Activated T-cell treated with anti-CD3 and anti-CD28 coated beads, Interleukin-2, amount 50 U/mL, for 24 hours (primary cell): ENCODE measurements at regions not wholly inside any gene's neighbourhood (a gene's known extent, or its start where the extent isn't known, plus 50 kb on each side); places are given as distances from the start of the nearest gene placed in this dataset.

Experiments
- DNase-seq: peaks from one replicate; pipeline ENCODE4 v3.0.0-alpha.2; 2020
- H3K27ac Mint-ChIP-seq: 2 replicates; pipeline ENCODE4 v1.8.0; 2020; ENCODE audit warnings: mild to moderate bottlenecking, mixed read lengths
- H3K27me3 Mint-ChIP-seq: 2 replicates; pipeline ENCODE4 v1.8.0; 2020; ENCODE audit warnings: mixed read lengths
- H3K36me3 Mint-ChIP-seq: 2 replicates; pipeline ENCODE4 v1.8.0; 2020; ENCODE audit warnings: low read depth, mixed read lengths
- H3K4me1 Mint-ChIP-seq: 2 replicates; pipeline ENCODE4 v1.8.0; 2020; ENCODE audit warnings: low read depth, mixed read lengths
- H3K4me3 Mint-ChIP-seq: 2 replicates; pipeline ENCODE4 v1.8.0; 2020; ENCODE audit warnings: mild to moderate bottlenecking, moderate library complexity, mixed read lengths
- H3K9me3 Mint-ChIP-seq: 2 replicates; pipeline ENCODE4 v1.8.0; 2020; ENCODE audit warnings: mixed read lengths

DNA sequence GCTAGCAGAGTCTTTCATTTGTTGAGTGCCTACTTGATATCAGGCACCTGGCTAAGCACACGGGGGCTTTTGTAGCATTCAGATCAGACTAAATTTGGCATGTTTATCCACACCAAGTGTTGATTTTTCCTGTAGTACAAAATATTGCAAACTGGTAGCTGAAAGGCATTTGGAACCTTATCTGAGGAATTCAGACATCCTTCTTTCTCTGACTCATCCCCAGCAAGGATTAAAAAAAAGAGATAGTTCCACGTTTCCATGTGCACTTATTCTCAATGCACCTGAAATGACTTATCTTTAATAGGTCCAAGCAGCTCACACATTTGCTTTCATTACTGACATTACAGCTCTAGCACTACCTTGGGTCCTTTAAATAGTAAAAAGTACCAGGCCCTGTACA lies 786.0 kb upstream of the GRM7 start:
- Mint-ChIP-seq H3K27ac (no peak overlapping the region), H3K27me3 (no peaks in the 10 kb centered on the region), H3K9me3 (peaks cover 3% of the 10 kb centered on the region), H3K4me3 (no peak overlapping the region), H3K4me1 (no peaks in the 10 kb centered on the region), H3K36me3 (no peaks in the 10 kb centered on the region)
- DNase-seq: no peak

DNA sequence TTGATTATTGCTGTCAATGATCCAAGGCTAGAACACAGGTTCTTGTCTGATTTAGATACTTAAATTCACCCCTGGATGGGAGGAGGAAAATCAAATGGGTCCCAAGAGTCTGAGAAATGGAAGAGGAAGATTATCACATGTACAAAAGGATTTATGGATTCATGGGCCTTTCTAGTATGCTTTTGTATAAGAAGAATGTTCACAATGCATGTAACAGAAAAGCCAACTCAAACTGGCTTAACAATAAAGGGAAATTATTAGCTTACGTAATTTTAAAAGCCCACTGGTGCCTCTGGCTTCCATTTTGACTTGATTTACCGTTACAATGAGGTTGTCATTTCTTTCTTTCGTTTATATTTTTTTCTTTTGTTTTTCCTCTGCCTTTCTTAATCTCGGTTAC lies 782.5 kb upstream of the GRM7 start:
- no peak overlapping the region for H3K4me3 Mint-ChIP-seq
- peaks cover 3% of the 10 kb centered on the region for H3K9me3 Mint-ChIP-seq
- H3K36me3 Mint-ChIP-seq: no peaks in the 10 kb centered on the region
- H3K27me3 Mint-ChIP-seq: no peaks in the 10 kb centered on the region
- DNase-seq: no peak
- H3K4me1 Mint-ChIP-seq: no peaks in the 10 kb centered on the region
- no peak overlapping the region for H3K27ac Mint-ChIP-seq

DNA sequence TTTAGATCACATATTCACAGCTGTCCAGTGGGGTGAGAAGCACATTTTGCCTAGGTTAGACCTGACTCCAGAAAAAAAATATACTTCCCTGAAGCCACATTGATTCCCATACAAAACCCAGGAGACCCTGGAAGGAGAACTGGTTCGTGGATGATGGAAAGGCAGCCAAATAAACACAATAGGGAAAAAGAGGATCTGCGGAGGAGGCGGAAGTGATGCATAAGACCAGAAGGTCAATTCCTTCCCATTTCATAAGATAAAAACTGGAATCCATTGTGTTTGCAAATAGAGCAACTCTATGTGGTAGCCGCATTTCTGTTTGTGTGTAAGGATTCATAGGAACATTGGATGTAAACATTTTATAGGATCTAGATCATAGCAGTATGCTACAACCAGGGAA lies 781.9 kb upstream of the GRM7 start:
- no peaks in the 10 kb centered on the region for H3K27me3 Mint-ChIP-seq
- no peak for DNase-seq
- H3K4me1 Mint-ChIP-seq: no peaks in the 10 kb centered on the region
- H3K4me3 Mint-ChIP-seq: no peak overlapping the region
- peaks cover 3% of the 10 kb centered on the region for H3K9me3 Mint-ChIP-seq
- H3K27ac Mint-ChIP-seq: no peak overlapping the region
- no peaks in the 10 kb centered on the region for H3K36me3 Mint-ChIP-seq

DNA sequence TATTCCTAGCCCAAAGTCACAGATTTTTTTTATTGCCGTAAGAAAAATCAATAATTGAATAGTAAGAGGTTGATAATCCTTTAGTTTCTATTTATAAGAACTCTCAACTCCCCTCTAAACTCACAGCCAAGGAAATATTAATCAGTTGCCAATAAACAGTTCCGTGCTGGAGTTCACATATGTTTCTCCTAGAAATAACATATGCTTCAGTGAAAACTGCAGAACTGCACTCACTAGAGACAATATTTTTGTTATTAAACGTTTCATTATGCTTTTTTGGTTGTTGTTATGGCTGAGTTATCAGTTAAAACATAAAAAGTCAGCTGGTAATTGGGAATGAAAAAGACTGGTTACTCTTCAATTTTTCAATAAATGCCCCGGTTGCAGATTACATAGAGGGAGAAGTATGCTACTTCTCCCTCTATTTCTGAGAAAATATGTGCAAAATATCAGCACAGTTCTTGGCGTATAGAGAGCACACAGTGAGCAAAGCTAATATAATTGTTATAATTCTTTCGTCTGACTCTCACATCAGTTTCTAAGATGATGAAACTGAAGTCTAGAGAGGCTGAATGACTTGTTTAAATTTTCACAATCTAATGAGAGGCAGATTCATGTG lies 781.2 kb upstream of the GRM7 start:
- Mint-ChIP-seq H3K4me1 (no peaks in the 10 kb centered on the region), H3K27ac (no peak overlapping the region), H3K27me3 (no peaks in the 10 kb centered on the region), H3K9me3 (peaks cover 3% of the 10 kb centered on the region), H3K36me3 (no peaks in the 10 kb centered on the region), H3K4me3 (no peak overlapping the region)
- no peak for DNase-seq

DNA sequence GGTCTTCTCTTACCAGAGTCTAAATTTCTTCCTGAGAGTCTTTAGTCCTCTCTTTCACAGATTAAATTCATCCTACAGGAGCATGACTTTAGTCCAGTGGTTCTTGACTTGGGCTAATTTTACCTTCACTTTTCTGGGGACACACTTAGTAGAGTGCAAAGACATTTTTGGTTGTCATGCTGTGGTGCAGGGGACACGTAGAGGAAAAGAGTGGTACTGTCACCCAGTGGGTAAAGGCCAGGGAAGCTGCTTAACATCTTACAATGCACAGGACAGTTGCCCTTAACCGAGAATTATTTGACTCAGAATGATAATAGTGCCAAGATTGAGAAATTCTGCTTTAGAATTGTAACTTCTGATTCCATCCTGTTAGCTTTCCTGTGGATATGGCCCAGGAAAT lies 772.5 kb upstream of the GRM7 start:
- Mint-ChIP-seq H3K27ac (no peak overlapping the region), H3K4me3 (no peak overlapping the region), H3K9me3 (peaks cover 3% of the 10 kb centered on the region), H3K27me3 (no peaks in the 10 kb centered on the region), H3K36me3 (no peaks in the 10 kb centered on the region), H3K4me1 (no peaks in the 10 kb centered on the region)
- no peak for DNase-seq

DNA sequence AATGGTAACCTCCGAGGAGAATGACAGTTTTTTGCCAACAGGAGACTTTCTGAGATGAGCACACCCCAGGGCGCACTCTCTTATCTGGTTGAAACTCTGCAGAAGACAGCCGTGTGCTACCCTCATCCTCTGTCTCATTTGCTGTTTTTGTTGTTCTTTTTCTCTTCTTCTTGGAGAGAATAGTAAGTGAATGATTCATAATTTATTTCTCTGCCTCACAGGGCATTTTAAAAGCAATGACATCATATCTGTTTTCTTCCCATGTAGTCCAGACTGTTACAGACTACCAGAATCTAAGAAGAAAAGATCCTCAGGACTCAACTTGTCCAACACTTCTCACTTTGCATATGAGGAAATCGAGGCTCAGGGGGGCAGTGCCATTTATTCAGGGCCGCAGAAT lies 771.1 kb upstream of the GRM7 start:
- H3K27me3 Mint-ChIP-seq: no peaks in the 10 kb centered on the region
- H3K4me1 Mint-ChIP-seq: no peaks in the 10 kb centered on the region
- peaks cover 4% of the 10 kb centered on the region for H3K9me3 Mint-ChIP-seq
- no peak overlapping the region for H3K4me3 Mint-ChIP-seq
- no peaks in the 10 kb centered on the region for H3K36me3 Mint-ChIP-seq
- no peak overlapping the region for H3K27ac Mint-ChIP-seq
- no peak for DNase-seq

DNA sequence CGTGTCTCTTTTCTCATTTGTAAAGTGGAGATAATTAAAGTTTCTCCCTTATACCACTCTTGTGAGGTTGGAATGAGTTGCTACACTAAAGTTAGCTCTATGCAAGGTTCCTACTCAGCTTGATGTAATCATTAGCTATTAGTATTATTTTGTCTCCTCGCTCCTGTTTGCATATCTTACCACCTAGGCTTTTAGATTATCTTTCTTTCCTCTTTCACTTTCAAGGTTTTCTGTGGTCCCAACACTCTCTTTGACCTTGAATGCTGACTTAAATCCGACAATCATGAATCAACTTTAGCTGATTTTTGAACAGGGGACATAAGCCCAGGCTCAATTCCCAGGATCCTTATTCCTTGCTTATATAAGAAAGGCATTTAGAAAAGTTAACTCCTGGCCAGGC lies 769.7 kb upstream of the GRM7 start:
- H3K9me3 Mint-ChIP-seq: peaks cover 2% of the 10 kb centered on the region
- DNase-seq: no peak
- H3K27me3 Mint-ChIP-seq: no peaks in the 10 kb centered on the region
- no peaks in the 10 kb centered on the region for H3K36me3 Mint-ChIP-seq
- H3K4me1 Mint-ChIP-seq: no peaks in the 10 kb centered on the region
- no peak overlapping the region for H3K4me3 Mint-ChIP-seq
- H3K27ac Mint-ChIP-seq: no peak overlapping the region

DNA sequence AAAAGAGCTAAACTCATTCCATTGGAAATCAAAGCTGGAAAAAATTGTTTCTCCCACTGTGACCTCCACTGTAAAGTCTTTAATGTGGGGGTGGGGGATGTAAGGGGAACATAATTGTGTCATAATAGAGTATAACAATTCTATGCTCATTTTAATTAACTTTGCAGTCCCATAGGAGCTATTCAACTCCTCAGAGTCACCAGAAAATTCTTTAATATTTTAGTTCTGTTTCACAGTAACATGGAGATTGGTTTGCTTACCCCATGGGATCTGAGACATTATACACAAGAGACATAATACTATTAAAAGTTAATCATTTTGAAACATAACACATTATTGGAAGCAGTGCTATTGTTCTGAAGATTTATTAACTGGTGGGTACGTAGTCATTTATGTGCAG lies 765.9 kb upstream of the GRM7 start:
- Mint-ChIP-seq H3K4me1 (no peaks in the 10 kb centered on the region), H3K4me3 (no peak overlapping the region), H3K27me3 (no peaks in the 10 kb centered on the region), H3K9me3 (peaks cover 2% of the 10 kb centered on the region), H3K27ac (no peak overlapping the region), H3K36me3 (no peaks in the 10 kb centered on the region)
- DNase-seq: no peak

DNA sequence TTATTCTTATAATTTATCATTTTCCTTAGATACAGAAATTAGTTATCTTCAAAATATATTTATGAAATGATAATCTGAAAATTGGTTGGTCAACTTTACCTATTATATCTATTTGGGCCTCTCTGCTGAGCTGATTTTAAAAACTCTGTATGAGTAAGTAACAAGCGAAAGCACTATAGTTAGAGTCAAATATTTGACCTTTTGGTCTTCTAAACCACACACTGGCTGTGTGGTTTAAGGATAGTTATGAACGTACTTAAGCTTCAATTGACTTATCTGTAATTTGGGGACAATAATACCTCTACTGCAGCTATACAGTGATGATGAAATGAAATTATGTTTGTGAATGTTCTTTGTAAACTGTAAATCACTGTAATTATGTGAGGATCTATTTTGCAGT lies 763.9 kb upstream of the GRM7 start:
- Mint-ChIP-seq H3K4me1 (no peaks in the 10 kb centered on the region), H3K36me3 (no peaks in the 10 kb centered on the region), H3K4me3 (no peak overlapping the region), H3K27me3 (no peaks in the 10 kb centered on the region), H3K27ac (no peak overlapping the region), H3K9me3 (peaks cover 2% of the 10 kb centered on the region)
- no peak for DNase-seq

DNA sequence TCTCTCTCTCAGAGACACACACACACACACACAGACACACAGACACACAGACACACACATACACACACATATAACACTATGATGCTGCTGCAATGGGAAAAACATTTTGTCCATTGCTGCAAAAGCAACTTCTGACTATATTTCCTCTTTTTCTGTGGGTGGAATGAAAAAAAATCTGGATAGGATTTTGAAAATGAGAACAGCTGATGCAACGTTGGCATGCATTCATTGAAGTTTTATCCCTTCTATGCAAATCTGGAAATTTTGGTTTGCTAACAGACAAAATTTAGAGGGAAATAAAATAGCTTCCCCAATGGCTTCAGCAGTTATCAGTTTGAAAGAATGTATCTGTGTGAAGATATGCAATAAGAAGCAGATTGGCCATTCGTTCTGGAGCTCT lies 763.4 kb upstream of the GRM7 start:
- H3K27me3 Mint-ChIP-seq: no peaks in the 10 kb centered on the region
- H3K4me3 Mint-ChIP-seq: no peak overlapping the region
- no peak for DNase-seq
- H3K9me3 Mint-ChIP-seq: peaks cover 2% of the 10 kb centered on the region
- H3K4me1 Mint-ChIP-seq: no peaks in the 10 kb centered on the region
- H3K36me3 Mint-ChIP-seq: no peaks in the 10 kb centered on the region
- no peak overlapping the region for H3K27ac Mint-ChIP-seq

DNA sequence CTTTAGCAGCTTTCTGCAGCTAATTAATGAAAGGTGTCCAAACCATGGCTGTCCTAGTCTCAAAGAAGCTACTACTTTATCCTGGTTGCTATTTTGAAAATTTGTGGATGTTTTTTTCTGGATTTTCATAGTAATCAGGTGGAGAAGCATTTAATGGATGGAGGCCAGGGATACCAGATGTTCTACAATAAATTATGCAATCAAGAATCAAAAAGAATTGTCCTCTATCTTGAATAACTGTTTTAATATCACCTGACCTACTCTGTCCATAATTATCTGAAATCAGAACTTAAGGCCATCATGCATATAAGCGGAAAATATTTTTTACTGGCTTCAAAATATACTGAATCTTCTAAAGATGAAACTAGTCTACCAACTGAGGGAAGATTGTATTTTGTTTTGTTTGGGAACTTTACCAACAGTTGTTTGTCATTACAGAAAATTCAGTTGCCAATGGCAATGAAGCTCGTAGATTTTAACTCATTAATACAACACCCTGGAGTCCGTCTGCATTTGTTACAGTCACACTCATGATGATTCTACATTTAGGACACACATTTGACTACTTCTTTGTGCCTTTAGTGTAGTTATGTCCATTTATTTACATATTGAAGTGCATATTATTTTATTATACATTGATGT lies 762.3 kb upstream of the GRM7 start:
- H3K36me3 Mint-ChIP-seq: no peaks in the 10 kb centered on the region
- no peak for DNase-seq
- H3K27ac Mint-ChIP-seq: no peak overlapping the region
- no peaks in the 10 kb centered on the region for H3K27me3 Mint-ChIP-seq
- no peaks in the 10 kb centered on the region for H3K9me3 Mint-ChIP-seq
- no peaks in the 10 kb centered on the region for H3K4me1 Mint-ChIP-seq
- H3K4me3 Mint-ChIP-seq: no peak overlapping the region

DNA sequence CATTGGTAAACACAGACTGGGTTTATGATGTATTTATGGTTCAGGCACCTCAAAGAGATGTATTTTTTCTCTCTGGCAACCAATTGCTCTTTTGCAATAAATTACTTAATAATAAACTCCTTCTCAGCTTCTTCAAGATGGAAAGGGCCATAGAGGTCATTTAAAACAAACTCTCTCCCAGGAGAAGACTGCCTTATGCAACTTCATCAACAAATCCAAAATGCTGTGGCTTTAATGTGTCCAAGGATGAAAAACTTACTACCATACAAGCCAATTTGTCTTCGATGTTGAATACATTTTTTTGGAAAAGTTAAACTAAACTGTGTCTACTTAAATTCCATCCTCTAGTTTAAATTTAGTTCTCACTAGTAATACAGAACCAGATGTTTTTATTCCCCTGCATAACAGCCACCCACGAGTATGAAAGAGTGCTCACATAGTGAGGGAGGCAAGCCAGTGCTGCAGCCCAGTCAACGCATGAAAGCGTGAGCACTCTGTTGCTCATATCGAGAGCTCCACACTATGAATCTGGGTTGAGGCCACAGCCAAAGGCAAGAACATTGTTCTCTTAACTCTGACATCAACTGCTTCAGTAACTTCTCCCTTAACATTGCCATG lies 761.3 kb upstream of the GRM7 start:
- Mint-ChIP-seq H3K27ac (no peak overlapping the region), H3K36me3 (no peaks in the 10 kb centered on the region), H3K27me3 (no peaks in the 10 kb centered on the region), H3K4me1 (no peaks in the 10 kb centered on the region), H3K4me3 (no peak overlapping the region), H3K9me3 (no peaks in the 10 kb centered on the region)
- no peak for DNase-seq

DNA sequence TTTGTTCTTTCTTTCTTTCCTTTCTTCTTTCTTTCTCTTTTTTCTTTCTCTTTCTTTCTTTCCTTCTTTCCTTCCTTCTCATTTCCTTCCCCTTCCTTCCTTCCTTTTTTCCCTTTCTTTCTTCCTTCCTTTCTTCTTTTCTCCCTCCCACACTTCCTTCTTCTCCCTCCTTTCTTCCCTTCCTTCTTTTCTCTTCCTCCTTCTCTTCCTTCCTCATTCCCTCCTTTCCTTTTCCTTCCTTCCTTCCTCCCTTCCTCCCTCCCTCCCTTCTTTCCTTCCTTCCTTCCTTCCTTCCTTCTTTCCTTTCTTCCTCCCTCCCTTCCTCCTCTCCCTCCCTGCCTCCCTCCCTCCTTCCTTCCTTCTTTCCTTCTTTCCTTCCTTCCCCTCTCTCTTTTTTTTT lies 755.7 kb upstream of the GRM7 start:
- Mint-ChIP-seq H3K9me3 (no peaks in the 10 kb centered on the region), H3K4me1 (no peaks in the 10 kb centered on the region), H3K27ac (no peak overlapping the region), H3K4me3 (no peak overlapping the region), H3K27me3 (no peaks in the 10 kb centered on the region), H3K36me3 (no peaks in the 10 kb centered on the region)
- no peak for DNase-seq

DNA sequence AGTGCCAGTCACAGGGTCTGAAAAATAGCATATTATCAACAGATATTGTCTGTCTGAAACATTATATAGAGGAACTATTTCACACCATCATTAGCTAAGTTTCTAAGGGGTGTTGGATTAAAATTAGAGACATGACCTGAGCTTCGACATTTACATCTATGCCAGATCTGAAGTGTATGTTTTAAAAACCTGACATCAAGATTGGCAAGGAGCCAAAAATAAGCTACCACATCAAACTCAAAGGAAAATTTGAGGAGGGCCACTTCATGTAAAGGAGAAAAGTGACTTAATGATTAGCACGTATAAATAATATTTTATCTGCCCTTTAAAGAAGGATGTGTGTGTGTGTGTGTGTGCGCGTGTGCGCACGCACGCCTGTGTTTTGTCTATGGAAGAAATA lies 752.0 kb upstream of the GRM7 start:
- DNase-seq: no peak
- Mint-ChIP-seq H3K4me1 (no peaks in the 10 kb centered on the region), H3K27me3 (no peaks in the 10 kb centered on the region), H3K4me3 (no peak overlapping the region), H3K27ac (no peak overlapping the region), H3K9me3 (no peaks in the 10 kb centered on the region), H3K36me3 (no peaks in the 10 kb centered on the region)

DNA sequence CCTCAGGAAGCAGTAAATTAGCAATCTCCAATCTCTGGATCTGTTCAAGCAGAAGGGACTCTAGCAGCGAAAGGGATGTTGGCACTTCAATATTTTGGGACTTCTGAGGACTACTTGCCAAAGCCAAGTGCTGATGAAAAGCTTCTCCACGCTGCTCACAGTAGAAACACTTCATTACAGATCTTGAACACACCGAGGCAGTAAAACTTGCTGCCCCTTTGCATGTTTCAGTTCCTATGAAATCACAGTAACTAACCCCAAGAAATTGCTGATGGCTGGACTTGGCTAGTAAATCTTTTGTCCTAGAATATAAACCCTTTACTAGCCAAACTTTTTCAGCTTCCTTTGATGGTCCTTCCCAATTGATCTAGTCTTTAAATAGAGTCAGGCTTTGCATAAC lies 750.5 kb upstream of the GRM7 start:
- H3K9me3 Mint-ChIP-seq: no peaks in the 10 kb centered on the region
- H3K27ac Mint-ChIP-seq: no peak overlapping the region
- no peaks in the 10 kb centered on the region for H3K4me1 Mint-ChIP-seq
- no peak for DNase-seq
- H3K4me3 Mint-ChIP-seq: no peak overlapping the region
- no peaks in the 10 kb centered on the region for H3K27me3 Mint-ChIP-seq
- H3K36me3 Mint-ChIP-seq: no peaks in the 10 kb centered on the region
